GM20000 (cell line): ENCODE measurements at regions not wholly inside any gene's neighbourhood (a gene's known extent, or its start where the extent isn't known, plus 50 kb on each side); places are given as distances from the start of the nearest gene placed in this dataset.
A peak's percentile ranks its signal among the peaks of the same experiment; 100 is the strongest.

Source experiments
- DNase-seq: peaks from one replicate; pipeline ENCODE4 v3.0.0; 2012; ENCODE audit warnings: low spot score
- TF ChIP-seq, protein P1 (sequence below): IDR thresholded peaks from 2 replicates; pipeline ENCODE4 v1.5.1; 2012; ENCODE audit warnings: mild to moderate bottlenecking, control low read depth; ENCODE audit errors: extremely low read depth, missing control alignments

DNA sequence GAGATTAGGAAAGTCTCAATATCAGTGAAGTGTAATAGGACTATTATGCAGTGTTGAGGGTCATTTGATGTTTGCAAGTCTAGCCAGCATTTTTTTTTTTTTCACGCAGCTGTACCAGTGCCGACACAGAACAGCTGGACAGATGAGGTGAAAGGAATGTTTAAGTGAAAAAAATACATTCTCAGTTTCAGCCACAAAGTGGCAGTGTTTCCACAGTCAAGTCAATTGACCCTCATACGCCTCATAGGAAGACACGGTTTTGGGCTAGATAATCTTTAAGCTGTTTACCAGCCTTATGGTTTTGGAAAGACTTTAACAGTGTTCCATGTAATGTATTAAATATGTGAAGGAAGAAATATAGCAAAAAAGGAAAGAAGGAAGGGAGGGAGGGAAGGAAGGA lies 349.9 kb upstream of the ANO3 start:
- TF ChIP-seq, protein P1, sequence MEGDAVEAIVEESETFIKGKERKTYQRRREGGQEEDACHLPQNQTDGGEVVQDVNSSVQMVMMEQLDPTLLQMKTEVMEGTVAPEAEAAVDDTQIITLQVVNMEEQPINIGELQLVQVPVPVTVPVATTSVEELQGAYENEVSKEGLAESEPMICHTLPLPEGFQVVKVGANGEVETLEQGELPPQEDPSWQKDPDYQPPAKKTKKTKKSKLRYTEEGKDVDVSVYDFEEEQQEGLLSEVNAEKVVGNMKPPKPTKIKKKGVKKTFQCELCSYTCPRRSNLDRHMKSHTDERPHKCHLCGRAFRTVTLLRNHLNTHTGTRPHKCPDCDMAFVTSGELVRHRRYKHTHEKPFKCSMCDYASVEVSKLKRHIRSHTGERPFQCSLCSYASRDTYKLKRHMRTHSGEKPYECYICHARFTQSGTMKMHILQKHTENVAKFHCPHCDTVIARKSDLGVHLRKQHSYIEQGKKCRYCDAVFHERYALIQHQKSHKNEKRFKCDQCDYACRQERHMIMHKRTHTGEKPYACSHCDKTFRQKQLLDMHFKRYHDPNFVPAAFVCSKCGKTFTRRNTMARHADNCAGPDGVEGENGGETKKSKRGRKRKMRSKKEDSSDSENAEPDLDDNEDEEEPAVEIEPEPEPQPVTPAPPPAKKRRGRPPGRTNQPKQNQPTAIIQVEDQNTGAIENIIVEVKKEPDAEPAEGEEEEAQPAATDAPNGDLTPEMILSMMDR = no peak
- peak; percentile 22 for DNase-seq

DNA sequence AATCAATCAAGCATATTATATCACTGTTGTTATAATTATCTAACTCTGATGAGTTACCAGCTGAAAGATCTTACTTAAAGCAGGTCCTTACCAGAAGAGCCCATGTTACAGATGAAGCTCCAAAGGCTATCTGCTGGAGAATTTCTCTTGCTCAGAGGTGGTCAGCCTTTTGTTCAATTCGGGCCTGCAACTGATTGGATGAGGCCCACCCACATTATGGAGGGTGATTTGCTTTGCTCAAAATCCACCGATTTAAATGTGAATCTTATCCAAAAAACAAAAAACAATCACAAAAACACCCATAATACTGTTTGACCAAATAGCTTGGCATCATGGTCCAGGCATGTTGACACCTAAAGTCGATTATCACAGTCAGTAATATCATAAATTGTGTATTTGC lies 348.6 kb upstream of the ANO3 start:
- DNase-seq = no peak
- TF ChIP-seq, protein P1 = no peak

DNA sequence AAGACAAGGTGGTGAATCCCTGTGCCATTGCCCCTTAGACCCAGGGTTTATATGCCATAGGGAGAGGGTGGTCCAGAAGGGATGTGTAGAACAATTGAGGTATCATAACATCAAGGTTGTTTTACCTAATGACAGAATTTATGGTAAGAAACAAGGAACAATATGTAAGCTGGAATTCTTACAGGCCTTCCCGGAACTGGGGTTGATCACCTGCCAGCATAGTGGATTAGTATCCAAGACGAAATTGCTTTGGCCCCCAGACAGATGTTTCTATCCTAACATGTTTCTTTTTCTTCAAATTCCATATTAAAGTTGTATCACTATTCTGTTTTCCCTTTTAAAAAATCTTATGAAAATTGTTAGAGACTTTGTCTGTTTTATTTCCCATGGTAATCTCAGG lies 343.8 kb upstream of the ANO3 start:
- TF ChIP-seq, protein P1 = no peak
- DNase-seq = no peak

DNA sequence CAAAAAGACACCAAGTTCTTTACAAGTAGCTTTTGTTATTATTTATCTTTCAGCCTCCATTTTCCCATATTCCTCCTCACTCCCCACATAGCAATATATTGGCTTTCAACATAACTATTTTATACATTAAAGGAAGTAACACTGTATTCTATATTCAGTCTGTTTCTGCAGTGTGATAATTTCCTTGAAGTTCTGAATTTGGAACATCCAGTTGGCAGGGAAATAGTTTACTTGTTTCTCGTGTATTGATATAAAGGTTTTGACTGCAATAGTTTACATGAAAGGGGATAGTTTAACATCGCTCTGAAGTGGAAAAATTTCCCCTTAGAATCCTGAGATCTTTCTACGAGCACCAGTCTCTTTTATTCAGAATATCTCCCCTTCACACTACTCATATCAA lies 341.5 kb upstream of the ANO3 start:
- DNase-seq = no peak
- TF ChIP-seq, protein P1 = no peak

DNA sequence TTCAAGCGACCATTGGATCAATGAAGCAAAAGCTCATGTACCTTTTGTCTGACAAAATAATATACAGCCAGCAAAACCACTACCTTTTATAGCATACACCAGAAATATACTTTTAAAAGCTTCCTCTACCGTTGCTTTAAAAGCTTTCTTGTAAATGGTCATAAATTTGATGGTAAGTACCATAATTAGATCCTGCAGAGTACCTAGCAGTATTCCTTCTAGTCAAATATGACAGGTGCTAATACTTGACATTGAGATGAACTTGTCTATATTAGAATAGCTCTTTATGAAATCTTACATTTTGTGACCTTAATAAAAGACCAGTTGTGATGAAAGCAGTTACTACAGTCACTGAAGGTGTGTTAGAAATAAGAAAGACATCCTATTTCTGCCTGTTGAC lies 340.5 kb upstream of the ANO3 start:
- DNase-seq = no peak
- TF ChIP-seq, protein P1 = no peak

DNA sequence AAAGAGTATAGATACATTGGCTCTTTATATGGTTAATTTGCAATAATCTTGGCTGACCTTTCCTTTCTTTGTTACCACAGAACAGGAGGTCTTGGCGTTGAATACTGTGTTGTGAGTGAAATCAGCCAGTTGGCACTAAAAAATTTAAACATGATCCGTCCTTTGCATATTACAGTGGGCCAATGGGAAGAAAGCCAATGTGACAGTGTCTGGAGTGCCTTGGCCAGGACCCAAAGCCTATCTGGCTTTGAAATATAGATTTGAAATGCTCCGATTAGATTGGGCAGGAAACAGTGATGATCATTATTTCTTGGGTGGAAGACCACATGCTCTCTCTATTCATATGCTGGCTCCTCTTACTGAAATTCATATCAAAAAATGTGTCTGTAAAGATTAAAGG lies 339.6 kb upstream of the ANO3 start:
- no peak for DNase-seq
- TF ChIP-seq, protein P1 = no peak

DNA sequence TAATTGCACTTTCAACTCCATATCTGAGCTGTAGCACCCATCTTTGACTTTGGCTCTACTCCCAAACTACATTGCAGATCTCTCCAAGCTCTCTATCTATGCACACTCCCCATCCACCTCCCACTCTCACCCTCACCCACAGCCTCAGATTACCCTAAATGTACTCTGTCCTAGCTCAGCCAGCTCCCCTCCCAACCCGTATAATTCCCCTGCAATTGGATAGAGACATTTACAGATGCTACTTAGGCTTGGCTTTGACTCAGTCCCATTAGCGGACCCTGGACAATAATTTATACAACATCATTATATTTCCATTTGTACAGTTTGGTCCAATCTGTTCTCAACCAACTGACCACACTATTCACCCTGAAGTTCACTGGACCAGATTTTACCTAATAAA lies 338.9 kb upstream of the ANO3 start:
- TF ChIP-seq, protein P1 = no peak
- no peak for DNase-seq
